GM18520 (cell line): ENCODE measurements at regions not wholly inside any gene's neighbourhood (a gene's known extent, or its start where the extent isn't known, plus 50 kb on each side); places are given as distances from the start of the nearest gene placed in this dataset.
A peak's percentile ranks its signal among the peaks of the same experiment; 100 is the strongest.

ENCODE experiments used
- ATAC-seq: cut with Tn5 transposase; IDR thresholded peaks from one replicate; pipeline ENCODE4 v1.9.1; 2021; ENCODE audit not compliant: unreplicated experiment

- ATAC-seq = no peak
Measured at GRCh38 chr10:56662765-56663447, 301.8 kb upstream of the ZWINT start.

- no peak for ATAC-seq
Measured at GRCh38 chr10:56653289-56653688, 292.2 kb upstream of the ZWINT start.

GRCh38 chr10:56646329-56647111, 285.5 kb upstream of the ZWINT start:
- ATAC-seq = no peak

- peak; percentile 93 for ATAC-seq
Measured at GRCh38 chr10:56633876-56634452, 272.9 kb upstream of the ZWINT start.

GRCh38 chr10:56632537-56632936, 271.5 kb upstream of the ZWINT start:
- ATAC-seq = no peak

GRCh38 chr10:56624082-56624481, 263.0 kb upstream of the ZWINT start:
- no peak for ATAC-seq

GRCh38 chr10:56623064-56623463, 262.0 kb upstream of the ZWINT start:
- ATAC-seq = no peak

- peak; percentile 77 for ATAC-seq
Measured at GRCh38 chr10:56622335-56622973, 261.4 kb upstream of the ZWINT start.

- ATAC-seq = no peak
Measured at GRCh38 chr10:56606202-56606601, 245.1 kb upstream of the ZWINT start.

- no peak for ATAC-seq
Measured at GRCh38 chr10:56605051-56605450, 244.0 kb upstream of the ZWINT start.

GRCh38 chr10:56604624-56605023, 243.6 kb upstream of the ZWINT start:
- no peak for ATAC-seq

GRCh38 chr10:56599201-56599600, 238.1 kb upstream of the ZWINT start:
- ATAC-seq = no peak

GRCh38 chr10:56596257-56596656, 235.2 kb upstream of the ZWINT start:
- no peak for ATAC-seq

- ATAC-seq = no peak
Measured at GRCh38 chr10:56593120-56593519, 232.1 kb upstream of the ZWINT start.

GRCh38 chr10:56586461-56586891, 225.4 kb upstream of the ZWINT start:
- ATAC-seq = no peak

- no peak for ATAC-seq
Measured at GRCh38 chr10:56585447-56586171, 224.6 kb upstream of the ZWINT start.

- ATAC-seq = no peak
Measured at GRCh38 chr10:56583316-56583715, 222.3 kb upstream of the ZWINT start.

GRCh38 chr10:56567580-56567979, 206.5 kb upstream of the ZWINT start:
- ATAC-seq = no peak

- no peak for ATAC-seq
Measured at GRCh38 chr10:56561336-56561735, 200.3 kb upstream of the ZWINT start.

GRCh38 chr10:56551037-56551436, 190.0 kb upstream of the ZWINT start:
- ATAC-seq = no peak

- ATAC-seq = no peak
Measured at GRCh38 chr10:56547163-56547562, 186.1 kb upstream of the ZWINT start.
